Caco-2 (cell line): ENCODE measurements at regions not wholly inside any gene's neighbourhood (a gene's known extent, or its start where the extent isn't known, plus 50 kb on each side); places are given as distances from the start of the nearest gene placed in this dataset.
"Not testable (repeated sequence)": the region's sequence is repeated elsewhere in the genome, so short reads cannot be mapped to it uniquely, and the experiment has no call there.

ENCODE experiments used
- BruUV-seq: library from RNA; stranded (reverse); fragments of 400-500 nt; replicated peaks from 2 replicates; lab custom pipeline; 2021; lab: Mats Ljungman, UMichigan
- CTCF ChIA-PET: fragments of 300-600 bp; sonication (Branson Sonifier 250); formaldehyde crosslinking; loops from one replicate; lab custom pipeline; 2022; ENCODE audit warnings: antibody characterized with exemption; lab: Charles Lee
- POLR2A ChIA-PET: fragments of 300-600 bp; sonication (Branson Sonifier 250); formaldehyde crosslinking; loops from one replicate; lab custom pipeline; 2022; ENCODE audit warnings: antibody characterized with exemption; lab: Charles Lee
- DNase-seq, 2 experiments: peaks; one replicate each; pipeline versions ENCODE4 v3.0.0 to v3.0.0-alpha.2; 2020 to 2022
- H3K27me3 ChIP-seq: replicated peaks from 2 replicates; pipeline ENCODE4 v1.6.0; 2011; ENCODE audit warnings: low read length; ENCODE audit not compliant: control insufficient read depth, insufficient read depth
- H3K36me3 ChIP-seq: 2 replicates; pipeline ENCODE4 v1.5.1; 2011; ENCODE audit warnings: low read length; ENCODE audit not compliant: control insufficient read depth, insufficient read depth
- H3K4me1 ChIP-seq: fragments of 250-450 bp; sonication (Bioruptor Pico); 2 replicates; pipeline ENCODE4 v1.5.1; 2020; ENCODE audit warnings: mild to moderate bottlenecking
- H3K4me3 ChIP-seq: 2 replicates; pipeline ENCODE4 v1.5.1; 2011; ENCODE audit warnings: low read depth, mild to moderate bottlenecking, control low read depth, low read length
- H3K9me3 ChIP-seq: fragments of 250-450 bp; sonication (Bioruptor Pico); 2 replicates; pipeline ENCODE4 v1.5.1; 2020; ENCODE audit warnings: mild to moderate bottlenecking, moderate library complexity
- H3K27ac Mint-ChIP-seq: one replicate; pipeline ENCODE4 v1.8.0; 2022; ENCODE audit warnings: mixed read lengths; ENCODE audit not compliant: unreplicated experiment
- H3K27me3 Mint-ChIP-seq: one replicate; pipeline ENCODE4 v1.8.0; 2022; ENCODE audit warnings: mixed read lengths; ENCODE audit not compliant: insufficient read depth, unreplicated experiment
- H3K36me3 Mint-ChIP-seq: one replicate; pipeline ENCODE4 v1.8.0; 2022; ENCODE audit warnings: mild to moderate bottlenecking, mixed read lengths; ENCODE audit not compliant: insufficient read depth, unreplicated experiment
- H3K4me1 Mint-ChIP-seq: one replicate; pipeline ENCODE4 v1.8.0; 2022; ENCODE audit warnings: low read depth, mixed read lengths; ENCODE audit not compliant: unreplicated experiment
- H3K4me3 Mint-ChIP-seq: one replicate; pipeline ENCODE4 v1.8.0; 2022; ENCODE audit warnings: mild to moderate bottlenecking, moderate library complexity, mixed read lengths; ENCODE audit not compliant: unreplicated experiment
- H3K9me3 Mint-ChIP-seq: one replicate; pipeline ENCODE4 v1.8.0; 2022; ENCODE audit warnings: mixed read lengths; ENCODE audit not compliant: unreplicated experiment
- CTCF ChIP-seq, 2 experiments: fragments of 200-600 bp in 1 of 2; IDR thresholded peaks; 1 replicate in 1 of 2; 2 replicates in 1 of 2; pipeline versions ENCODE4 v1.5.1 to v1.8.0; 2011 to 2022; ENCODE audit warnings: antibody characterized with exemption in 1 of 2, control low read depth in 1 of 2, inconsistent platforms in 1 of 2, low read depth in 1 of 2, low read length in 1 of 2, mild to moderate bottlenecking in 1 of 2, moderate library complexity in 1 of 2; ENCODE audit not compliant: insufficient read depth in 1 of 2, severe bottlenecking in 1 of 2, unreplicated experiment in 1 of 2
- intact Hi-C: fragments of 100-400 bp; cut with micrococcal nuclease; formaldehyde crosslinking; loops from one replicate; pipeline ENCODE4 v1.10.0; 2022; ENCODE audit not compliant: unreplicated experiment

DNA sequence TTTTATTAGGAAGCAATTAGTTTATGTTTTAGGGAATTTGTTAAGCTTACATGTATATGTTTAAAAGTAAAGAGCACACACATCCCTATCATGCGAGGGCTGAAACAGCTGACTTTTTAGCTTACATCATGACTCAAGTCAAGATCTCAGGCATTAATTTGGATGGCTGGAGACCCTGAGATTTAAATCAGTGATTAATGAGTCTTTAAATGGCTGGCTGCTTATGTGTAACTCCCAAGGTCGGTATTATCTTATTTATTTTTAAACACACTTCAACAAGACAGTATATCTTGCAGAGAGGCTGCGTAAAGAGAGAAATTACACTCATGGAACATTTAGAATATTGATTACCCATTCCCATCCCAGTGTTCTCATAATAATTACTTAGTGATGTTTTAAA is 169.4 kb downstream of the KBTBD8 start:
- Histone ChIP-seq H3K4me3 (no peak overlapping the region), H3K36me3 (no peaks in the 10 kb centered on the region), H3K9me3 (no peaks in the 10 kb centered on the region), H3K27me3 (no peaks in the 10 kb centered on the region), H3K4me1 (no peaks in the 10 kb centered on the region)
- Mint-ChIP-seq H3K27ac (no peak overlapping the region), H3K27me3 (peaks cover 15% of the 10 kb centered on the region), H3K9me3 (no peaks in the 10 kb centered on the region), H3K4me3 (no peak overlapping the region), H3K36me3 (no peaks in the 10 kb centered on the region), H3K4me1 (no peaks in the 10 kb centered on the region)
- ChIA-PET CTCF (no interaction called here), POLR2A (no interaction called here)
- no TSS peak for BruUV-seq
- TF ChIP-seq CTCF (IDR thresholded peaks at IDR 0.05; ENCODE audit: insufficient read depth in 1 of 2, low read depth in 1 of 2, low read length in 1 of 2, severe bottlenecking in 1 of 2, unreplicated experiment in 1 of 2), result no peak
- intact Hi-C loops, result no loop called here
- no peak for DNase-seq

DNA sequence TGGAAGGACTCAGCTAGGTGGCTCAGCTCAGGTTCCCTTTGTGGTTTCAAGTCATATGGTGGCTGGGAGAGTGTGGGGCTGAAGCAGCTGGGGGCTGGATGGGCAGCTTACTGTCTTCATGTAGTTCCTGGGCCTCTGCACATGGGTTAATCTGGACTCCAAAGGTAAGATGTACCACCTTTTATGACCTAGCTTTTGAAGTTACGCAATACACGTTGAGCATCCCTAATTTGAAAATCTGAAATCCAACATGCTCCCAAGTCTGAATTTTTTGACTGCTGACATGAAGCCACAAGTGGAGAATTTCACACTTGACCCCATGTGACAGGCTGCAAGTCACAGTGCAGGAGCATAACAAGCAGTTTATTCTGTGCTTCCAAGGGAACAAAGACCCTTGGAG is 173.7 kb downstream of the KBTBD8 start:
- peaks cover 10% of the 10 kb centered on the region for H3K27me3 Mint-ChIP-seq
- no peaks in the 10 kb centered on the region for H3K9me3 Mint-ChIP-seq
- no TSS peak for BruUV-seq
- H3K36me3 Mint-ChIP-seq, result no peaks in the 10 kb centered on the region
- no peaks in the 10 kb centered on the region for H3K4me1 Mint-ChIP-seq
- intact Hi-C loops, result no loop called here
- POLR2A ChIA-PET, result no interaction called here
- H3K27me3 ChIP-seq, result no peaks in the 10 kb centered on the region
- H3K4me3 Mint-ChIP-seq, result no peak overlapping the region
- H3K4me1 ChIP-seq, result no peaks in the 10 kb centered on the region
- no peaks in the 10 kb centered on the region for H3K9me3 ChIP-seq
- no peaks in the 10 kb centered on the region for H3K36me3 ChIP-seq
- CTCF ChIA-PET, result no interaction called here
- H3K4me3 ChIP-seq, result no peak overlapping the region
- DNase-seq, result no peak
- H3K27ac Mint-ChIP-seq, result no peak overlapping the region
- no peak for TF ChIP-seq CTCF (IDR thresholded peaks at IDR 0.05; ENCODE audit: insufficient read depth in 1 of 2, low read depth in 1 of 2, low read length in 1 of 2, severe bottlenecking in 1 of 2, unreplicated experiment in 1 of 2)

DNA sequence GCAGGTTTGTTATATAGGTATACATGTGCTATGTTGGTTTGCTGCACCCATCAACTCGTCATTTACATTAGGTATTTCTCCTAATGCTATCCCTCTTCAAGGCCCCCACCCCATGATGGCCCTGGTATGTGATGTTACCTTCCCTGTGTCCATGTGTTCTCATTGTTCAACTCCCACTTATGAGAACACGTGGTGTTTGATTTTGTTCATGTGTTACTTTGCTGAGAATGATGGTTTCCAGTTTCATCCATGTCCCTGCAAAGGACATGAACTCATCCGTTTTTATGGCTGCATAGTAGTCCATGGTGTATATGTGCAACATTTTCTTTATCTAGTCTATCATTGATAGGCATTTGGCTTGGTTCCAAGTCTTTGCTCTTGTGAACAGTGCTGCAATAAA is 175.0 kb downstream of the KBTBD8 start:
- H3K36me3 ChIP-seq, H3K36me3 Mint-ChIP-seq, POLR2A ChIA-PET, H3K27ac Mint-ChIP-seq, DNase-seq, CTCF ChIA-PET, BruUV-seq, H3K4me1 ChIP-seq, H3K27me3 ChIP-seq, H3K4me3 ChIP-seq, H3K4me1 Mint-ChIP-seq, H3K9me3 ChIP-seq, H3K4me3 Mint-ChIP-seq, intact Hi-C loops, H3K9me3 Mint-ChIP-seq: not testable (repeated sequence)
- peaks cover 10% of the 10 kb centered on the region for H3K27me3 Mint-ChIP-seq

GRCh38 chr3:67176396-67176795 is 178.3 kb downstream of the KBTBD8 start:
- DNase-seq, result no peak
- CTCF ChIA-PET, result no interaction called here
- Mint-ChIP-seq H3K36me3 (no peaks in the 10 kb centered on the region), H3K9me3 (no peaks in the 10 kb centered on the region), H3K4me3 (no peak overlapping the region), H3K27ac (no peak overlapping the region), H3K27me3 (peaks cover 4% of the 10 kb centered on the region), H3K4me1 (no peaks in the 10 kb centered on the region)
- intact Hi-C loops, result no loop called here
- TF ChIP-seq CTCF (IDR thresholded peaks at IDR 0.05; ENCODE audit: insufficient read depth in 1 of 2, low read depth in 1 of 2, low read length in 1 of 2, severe bottlenecking in 1 of 2, unreplicated experiment in 1 of 2), result no peak
- Histone ChIP-seq H3K36me3 (no peaks in the 10 kb centered on the region), H3K9me3 (no peaks in the 10 kb centered on the region), H3K4me1 (no peaks in the 10 kb centered on the region), H3K4me3 (no peak overlapping the region), H3K27me3 (no peaks in the 10 kb centered on the region)
- BruUV-seq, result no TSS peak
- POLR2A ChIA-PET, result no interaction called here
